ENCODE measurements at regions not wholly inside any gene's neighbourhood (a gene's known extent, or its start where the extent isn't known, plus 50 kb on each side); places are given as distances from the start of the nearest gene placed in this dataset.

DNA sequence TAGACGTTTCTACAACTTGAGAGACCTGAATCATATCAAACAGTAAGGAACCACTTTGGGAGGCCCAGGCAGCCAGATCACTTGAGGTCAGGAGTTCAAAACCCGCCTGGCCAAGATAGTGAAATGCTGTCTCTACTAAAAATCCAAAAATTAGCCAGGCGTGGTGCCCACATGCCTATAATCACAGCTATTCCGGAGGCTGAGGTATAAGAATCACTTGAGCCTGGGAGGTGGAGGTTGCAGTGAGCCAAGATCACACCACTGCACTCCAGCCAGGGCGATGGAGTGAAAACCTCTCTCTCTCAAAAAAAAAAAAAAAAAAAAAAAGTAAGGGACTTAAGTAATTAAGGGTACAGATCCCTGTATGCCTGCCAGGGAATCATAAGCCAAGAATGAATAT, 103.4 kb upstream of the NUDT7 start:
- TF ChIP-seq POLR2A (IDR thresholded peaks at IDR 0.05) = no peak
- TF ChIP-seq, protein P1, sequence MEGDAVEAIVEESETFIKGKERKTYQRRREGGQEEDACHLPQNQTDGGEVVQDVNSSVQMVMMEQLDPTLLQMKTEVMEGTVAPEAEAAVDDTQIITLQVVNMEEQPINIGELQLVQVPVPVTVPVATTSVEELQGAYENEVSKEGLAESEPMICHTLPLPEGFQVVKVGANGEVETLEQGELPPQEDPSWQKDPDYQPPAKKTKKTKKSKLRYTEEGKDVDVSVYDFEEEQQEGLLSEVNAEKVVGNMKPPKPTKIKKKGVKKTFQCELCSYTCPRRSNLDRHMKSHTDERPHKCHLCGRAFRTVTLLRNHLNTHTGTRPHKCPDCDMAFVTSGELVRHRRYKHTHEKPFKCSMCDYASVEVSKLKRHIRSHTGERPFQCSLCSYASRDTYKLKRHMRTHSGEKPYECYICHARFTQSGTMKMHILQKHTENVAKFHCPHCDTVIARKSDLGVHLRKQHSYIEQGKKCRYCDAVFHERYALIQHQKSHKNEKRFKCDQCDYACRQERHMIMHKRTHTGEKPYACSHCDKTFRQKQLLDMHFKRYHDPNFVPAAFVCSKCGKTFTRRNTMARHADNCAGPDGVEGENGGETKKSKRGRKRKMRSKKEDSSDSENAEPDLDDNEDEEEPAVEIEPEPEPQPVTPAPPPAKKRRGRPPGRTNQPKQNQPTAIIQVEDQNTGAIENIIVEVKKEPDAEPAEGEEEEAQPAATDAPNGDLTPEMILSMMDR (IDR thresholded peaks at IDR 0.05) = no peak
